H9 (cell line): ENCODE measurements at regions not wholly inside any gene's neighbourhood (a gene's known extent, or its start where the extent isn't known, plus 50 kb on each side); places are given as distances from the start of the nearest gene placed in this dataset.

Experiments
- DNase-seq: peaks from one replicate; pipeline ENCODE4 v3.0.0-alpha.2; 2017
- H2AFZ ChIP-seq: one replicate; pipeline ENCODE4 v1.6.1; 2013; ENCODE audit warnings: mild to moderate bottlenecking, low read length, control low read depth, moderate library complexity
- H2AK5ac ChIP-seq: 2 replicates; pipeline ENCODE4 v1.6.1; 2013; ENCODE audit warnings: low read length, control low read depth, mixed read lengths; ENCODE audit not compliant: insufficient read length
- H2BK120ac ChIP-seq: one replicate; pipeline ENCODE4 v1.6.1; 2013; ENCODE audit warnings: low read depth, mild to moderate bottlenecking, low read length, control low read depth, inconsistent platforms; ENCODE audit not compliant: poor library complexity, severe bottlenecking
- H2BK12ac ChIP-seq: 2 replicates; pipeline ENCODE4 v1.6.1; 2013; ENCODE audit warnings: low read length, control low read depth, mixed read lengths, low read depth; ENCODE audit not compliant: insufficient read length
- H2BK15ac ChIP-seq: 2 replicates; pipeline ENCODE4 v1.6.1; 2013; ENCODE audit warnings: low read depth, low read length, control low read depth
- H2BK20ac ChIP-seq: one replicate; pipeline ENCODE4 v1.6.1; 2013; ENCODE audit warnings: low read depth, mild to moderate bottlenecking, low read length, control low read depth, inconsistent platforms; ENCODE audit not compliant: poor library complexity, severe bottlenecking
- H2BK5ac ChIP-seq: 2 replicates; pipeline ENCODE4 v1.6.1; 2013; ENCODE audit warnings: low read length, control low read depth, mixed read lengths; ENCODE audit not compliant: insufficient read length
- H3K14ac ChIP-seq: 2 replicates; pipeline ENCODE4 v1.6.1; 2013; ENCODE audit warnings: low read length, control low read depth; ENCODE audit not compliant: insufficient read depth
- H3K18ac ChIP-seq: 2 replicates; pipeline ENCODE4 v1.6.1; 2013; ENCODE audit warnings: low read depth, mild to moderate bottlenecking, mixed read lengths, low read length, control low read depth; ENCODE audit not compliant: insufficient read length
- H3K23ac ChIP-seq: 2 replicates; pipeline ENCODE4 v1.6.1; 2013; ENCODE audit warnings: low read length, control low read depth, mixed read lengths, low read depth; ENCODE audit not compliant: insufficient read length
- H3K23me2 ChIP-seq: 2 replicates; pipeline ENCODE4 v1.6.1; 2013; ENCODE audit warnings: low read depth, mild to moderate bottlenecking, mixed read lengths, low read length, control low read depth; ENCODE audit not compliant: insufficient read length, poor library complexity, severe bottlenecking
- H3K27ac ChIP-seq: 2 replicates; pipeline ENCODE4 v1.5.1; 2013; ENCODE audit warnings: low read length, control low read depth, mixed read lengths, low read depth; ENCODE audit not compliant: insufficient read length
- H3K27me3 ChIP-seq: 2 replicates; pipeline ENCODE4 v1.6.1; 2013; ENCODE audit warnings: low read length, control low read depth, inconsistent platforms; ENCODE audit not compliant: insufficient read depth
- H3K4ac ChIP-seq: 2 replicates; pipeline ENCODE4 v1.6.1; 2013; ENCODE audit warnings: low read depth, mild to moderate bottlenecking, control low read depth, inconsistent platforms, low read length, moderate library complexity
- H3K4me1 ChIP-seq: 2 replicates; pipeline ENCODE4 v1.6.1; 2013; ENCODE audit warnings: low read length, control low read depth, inconsistent platforms; ENCODE audit not compliant: insufficient read depth
- H3K4me2 ChIP-seq: 2 replicates; pipeline ENCODE4 v1.6.1; 2013; ENCODE audit warnings: low read length, control low read depth, mixed read lengths; ENCODE audit not compliant: insufficient read length, insufficient read depth
- H3K56ac ChIP-seq: 2 replicates; pipeline ENCODE4 v1.6.1; 2013; ENCODE audit warnings: low read depth, mild to moderate bottlenecking, mixed read lengths, low read length, control low read depth; ENCODE audit not compliant: insufficient read length
- H3K79me1 ChIP-seq: 2 replicates; pipeline ENCODE4 v1.6.1; 2013; ENCODE audit warnings: low read depth, mild to moderate bottlenecking, moderate library complexity, low read length, control low read depth, inconsistent platforms; ENCODE audit not compliant: insufficient read depth, poor library complexity, severe bottlenecking
- H3K79me2 ChIP-seq: 2 replicates; pipeline ENCODE4 v1.6.1; 2013; ENCODE audit warnings: low read length, control low read depth, inconsistent platforms; ENCODE audit not compliant: insufficient read depth
- H3K9ac ChIP-seq: 2 replicates; pipeline ENCODE4 v1.6.1; 2013; ENCODE audit warnings: low read length, control low read depth, mixed read lengths; ENCODE audit not compliant: insufficient read length; ENCODE audit errors: extremely low read depth
- H3K9me3 ChIP-seq: one replicate; pipeline ENCODE4 v1.6.1; 2013; ENCODE audit warnings: low read depth, low read length, inconsistent platforms; ENCODE audit not compliant: control insufficient read depth
- H3T11ph ChIP-seq: one replicate; pipeline ENCODE4 v1.6.1; 2013; ENCODE audit warnings: mild to moderate bottlenecking, low read length, control low read depth, inconsistent platforms
- H4K20me1 ChIP-seq: one replicate; pipeline ENCODE4 v1.6.1; 2013; ENCODE audit not compliant: control insufficient read depth, insufficient read length, insufficient read depth
- H4K5ac ChIP-seq: 2 replicates; pipeline ENCODE4 v1.6.1; 2013; ENCODE audit warnings: low read depth, mild to moderate bottlenecking, mixed read lengths, low read length, control low read depth; ENCODE audit not compliant: insufficient read length
- H4K8ac ChIP-seq: replicated peaks from 2 replicates; pipeline ENCODE4 v1.6.1; 2013; ENCODE audit warnings: low read length, control low read depth, mixed read lengths, low read depth; ENCODE audit not compliant: insufficient read length
- H4K91ac ChIP-seq: 2 replicates; pipeline ENCODE4 v1.6.1; 2013; ENCODE audit warnings: low read depth, mild to moderate bottlenecking, moderate library complexity, mixed read lengths, low read length, control low read depth; ENCODE audit not compliant: insufficient read length
- H3K27ac Mint-ChIP-seq, 3 experiments: 2 replicates in 2 of 3; 3 replicates in 1 of 3; pipeline ENCODE4 v1.8.0; 2020 to 2021; ENCODE audit warnings: mixed read lengths in 3 of 3, mild to moderate bottlenecking in 1 of 3, moderate library complexity in 1 of 3
- H3K27me3 Mint-ChIP-seq: 2 replicates; pipeline ENCODE4 v1.8.0; 2021; ENCODE audit warnings: low read depth, mild to moderate bottlenecking, moderate library complexity, mixed read lengths
- H3K36me3 Mint-ChIP-seq, 3 experiments: 2 replicates in 2 of 3; 3 replicates in 1 of 3; pipeline ENCODE4 v1.8.0; 2020 to 2021; ENCODE audit warnings: low read depth in 3 of 3, mixed read lengths in 3 of 3; ENCODE audit not compliant: insufficient read depth in 1 of 3
- H3K4me1 Mint-ChIP-seq, 2 experiments: 2 replicates each; pipeline ENCODE4 v1.8.0; 2020; ENCODE audit warnings: mixed read lengths in 2 of 2
- H3K4me3 Mint-ChIP-seq, 2 experiments: 2 replicates in 1 of 2; 3 replicates in 1 of 2; pipeline ENCODE4 v1.8.0; 2020 to 2021; ENCODE audit warnings: mild to moderate bottlenecking in 2 of 2, mixed read lengths in 2 of 2, moderate library complexity in 1 of 2
- H3K9me3 Mint-ChIP-seq, 2 experiments: 2 replicates in 1 of 2; 3 replicates in 1 of 2; pipeline ENCODE4 v1.8.0; 2020; ENCODE audit warnings: mild to moderate bottlenecking in 2 of 2, mixed read lengths in 2 of 2, moderate library complexity in 1 of 2
- CTCF ChIP-seq: fragments of 200-600 bp; sonication (generic); conservative IDR thresholded peaks from 3 replicates; pipeline ENCODE4 v1.8.0; 2021; ENCODE audit warnings: antibody characterized with exemption, mild to moderate bottlenecking
- WGBS: extraction: QIAGEN DNeasy Blood & Tissue Kit; methylation state at CpG from one replicate; pipeline ENCODE4 v1.1.7; 2013; ENCODE audit warnings: missing lambda C conversion rate, low lambda C conversion rate, mixed read lengths; ENCODE audit not compliant: insufficient read length; ENCODE audit errors: extremely low coverage; 5-methylcytosine and 5-hydroxymethylcytosine counted together

DNA sequence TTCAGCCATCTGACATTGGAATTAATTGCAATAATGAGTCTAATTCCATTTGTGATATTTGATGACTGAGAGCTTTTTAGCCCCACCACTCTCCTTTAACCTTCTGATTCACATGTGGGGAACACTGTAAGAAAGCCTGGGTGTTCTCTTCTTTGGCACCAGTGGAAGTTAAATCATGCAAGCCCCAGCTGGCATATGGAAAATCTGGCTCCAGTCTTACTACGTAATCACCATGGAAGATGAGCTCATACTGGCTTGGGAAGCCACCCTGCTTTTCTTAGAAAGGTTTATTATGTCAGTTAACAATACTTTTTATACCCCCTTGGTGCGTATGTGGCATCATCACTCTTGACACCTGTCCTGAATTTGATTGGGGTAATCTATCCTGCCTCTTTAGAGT, 479.3 kb downstream of the SLC16A7 start:
- Histone ChIP-seq H3K23me2 (no peaks in the 10 kb centered on the region), H3K79me1 (no peaks in the 10 kb centered on the region), H3K4ac (no peak overlapping the region), H2AFZ (no peak overlapping the region), H3K4me2 (no peak overlapping the region), H3K27ac (no peak overlapping the region), H2BK20ac (no peak overlapping the region), H4K20me1 (no peaks in the 10 kb centered on the region), H3K23ac (no peak overlapping the region), H4K91ac (no peak overlapping the region), H3K4me1 (no peaks in the 10 kb centered on the region), H3K79me2 (no peaks in the 10 kb centered on the region), H3K27me3 (no peaks in the 10 kb centered on the region), H3K18ac (no peak overlapping the region), H4K5ac (no peak overlapping the region), H3K9ac (no peak overlapping the region), H3K9me3 (no peaks in the 10 kb centered on the region), H2BK120ac (no peak overlapping the region), H2BK15ac (no peak overlapping the region), H4K8ac (no peak overlapping the region), H3T11ph (no peak overlapping the region), H2AK5ac (no peak overlapping the region), H2BK12ac (no peak overlapping the region), H3K56ac (no peak overlapping the region), H2BK5ac (no peak overlapping the region), H3K14ac (no peak overlapping the region)
- no CpG with 5 or more reads among the region's 2 CpGs for WGBS
- no peak for DNase-seq
- Mint-ChIP-seq H3K27me3 (no peaks in the 10 kb centered on the region), H3K4me3 (no peak overlapping the region), H3K36me3 (peaks cover 0 to 5% (median 0%) of the 10 kb centered on the region in 3 experiments; a peak in 1 of 7 replicates), H3K27ac (no peak overlapping the region), H3K4me1 (peaks cover 5 to 11% of the 10 kb centered on the region in 2 experiments), H3K9me3 (peaks cover 0 to under 1% of the 10 kb centered on the region in 2 experiments; a peak in 1 of 5 replicates)
- TF ChIP-seq CTCF = no peak
